Adrenal gland (tissue), 5 donors: ENCODE measurements at regions not wholly inside any gene's neighbourhood (a gene's known extent, or its start where the extent isn't known, plus 50 kb on each side); places are given as distances from the start of the nearest gene placed in this dataset.

ENCODE experiments used
- CTCF ChIP-seq, 6 experiments: fragments of 450-650 bp in 4 of 6; fragments of 200-600 bp in 2 of 6; sonication (generic) in 1 of 6; IDR thresholded peaks; 1 replicate in 5 of 6; 2 replicates in 1 of 6; pipeline versions ENCODE4 v1.5.1 to v1.8.0; 2016 to 2021; ENCODE audit warnings: antibody characterized with exemption in 6 of 6, mild to moderate bottlenecking in 2 of 6, moderate library complexity in 1 of 6
- POLR2A ChIP-seq, 2 donors: fragments of 450-650 bp; IDR thresholded peaks; one replicate each; pipeline ENCODE4 v1.6.1; 2017; ENCODE audit warnings: antibody characterized with exemption in 2 of 2, mild to moderate bottlenecking in 2 of 2, moderate library complexity in 1 of 2
- donor health status: DM: no; HTN: no; CAD: no.

- no peak for TF ChIP-seq CTCF (IDR thresholded peaks at IDR 0.05)
- TF ChIP-seq POLR2A (IDR thresholded peaks at IDR 0.05) = no peak
These were observed 183.2 kb downstream of the TMEM161B start for GRCh38 chr5:88085462-88085861.
